Sigmoid colon (tissue), 4 donors: ENCODE measurements at regions not wholly inside any gene's neighbourhood (a gene's known extent, or its start where the extent isn't known, plus 50 kb on each side); places are given as distances from the start of the nearest gene placed in this dataset.

ENCODE experiments used
- EP300 ChIP-seq, 4 donors: sonication (generic); formaldehyde crosslinking; IDR thresholded peaks; one replicate each; pipeline ENCODE4 v1.6.1; 2017; ENCODE audit warnings: antibody characterized with exemption in 4 of 4
- POLR2AphosphoS5 ChIP-seq, 4 donors: sonication (generic); formaldehyde crosslinking; IDR thresholded peaks; one replicate each; pipeline ENCODE4 v1.6.1; 2017; ENCODE audit warnings: antibody characterized with exemption in 4 of 4
- TF ChIP-seq, protein P1 (sequence below), 4 experiments: fragments of 450-650 bp in 3 of 4; fragments of 200-600 bp in 1 of 4; IDR thresholded peaks; one replicate each; pipeline ENCODE4 v1.5.1; 2016 to 2019; ENCODE audit warnings: antibody characterized with exemption in 4 of 4, mild to moderate bottlenecking in 3 of 4, moderate library complexity in 2 of 4

- TF ChIP-seq, protein P1, sequence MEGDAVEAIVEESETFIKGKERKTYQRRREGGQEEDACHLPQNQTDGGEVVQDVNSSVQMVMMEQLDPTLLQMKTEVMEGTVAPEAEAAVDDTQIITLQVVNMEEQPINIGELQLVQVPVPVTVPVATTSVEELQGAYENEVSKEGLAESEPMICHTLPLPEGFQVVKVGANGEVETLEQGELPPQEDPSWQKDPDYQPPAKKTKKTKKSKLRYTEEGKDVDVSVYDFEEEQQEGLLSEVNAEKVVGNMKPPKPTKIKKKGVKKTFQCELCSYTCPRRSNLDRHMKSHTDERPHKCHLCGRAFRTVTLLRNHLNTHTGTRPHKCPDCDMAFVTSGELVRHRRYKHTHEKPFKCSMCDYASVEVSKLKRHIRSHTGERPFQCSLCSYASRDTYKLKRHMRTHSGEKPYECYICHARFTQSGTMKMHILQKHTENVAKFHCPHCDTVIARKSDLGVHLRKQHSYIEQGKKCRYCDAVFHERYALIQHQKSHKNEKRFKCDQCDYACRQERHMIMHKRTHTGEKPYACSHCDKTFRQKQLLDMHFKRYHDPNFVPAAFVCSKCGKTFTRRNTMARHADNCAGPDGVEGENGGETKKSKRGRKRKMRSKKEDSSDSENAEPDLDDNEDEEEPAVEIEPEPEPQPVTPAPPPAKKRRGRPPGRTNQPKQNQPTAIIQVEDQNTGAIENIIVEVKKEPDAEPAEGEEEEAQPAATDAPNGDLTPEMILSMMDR (IDR thresholded peaks at IDR 0.05) = no peak
- TF ChIP-seq EP300 (IDR thresholded peaks at IDR 0.05) (no peak), POLR2AphosphoS5 (IDR thresholded peaks at IDR 0.05) (no peak)
These were observed 124.2 kb downstream of the CEBPB start for GRCh38 chr20:50314678-50315335.
